GM10266 (cell line): ENCODE measurements at regions not wholly inside any gene's neighbourhood (a gene's known extent, or its start where the extent isn't known, plus 50 kb on each side); places are given as distances from the start of the nearest gene placed in this dataset.

Source experiments
- DNase-seq: peaks from one replicate; pipeline ENCODE4 v3.0.0; 2012; ENCODE audit errors: extremely low spot score
- CTCF ChIP-seq: IDR thresholded peaks from 2 replicates; pipeline ENCODE4 v1.5.1; 2012; ENCODE audit warnings: mild to moderate bottlenecking, low read depth; ENCODE audit not compliant: control insufficient read depth, insufficient read depth; ENCODE audit errors: missing control alignments

GRCh38 chr5:138632900-138633489, 57.8 kb upstream of the HSPA9 start:
- peak; percentile 43 for DNase-seq
- peak; percentile 46 for TF ChIP-seq CTCF

- TF ChIP-seq CTCF: no peak
- DNase-seq: no peak
Observed at GRCh38 chr5:138631096-138631928, 56.1 kb upstream of the HSPA9 start.

GRCh38 chr5:138629392-138629791, 54.2 kb upstream of the HSPA9 start:
- DNase-seq: no peak
- no peak for TF ChIP-seq CTCF

- no peak for DNase-seq
- TF ChIP-seq CTCF: no peak
Observed at GRCh38 chr5:138626333-138626944, 51.2 kb upstream of the HSPA9 start.

GRCh38 chr5:138625134-138625533, 49.9 kb upstream of the HSPA9 start:
- TF ChIP-seq CTCF: no peak
- DNase-seq: no peak
